Neuronal stem cell (in vitro differentiated cells): ENCODE measurements at regions not wholly inside any gene's neighbourhood (a gene's known extent, or its start where the extent isn't known, plus 50 kb on each side); places are given as distances from the start of the nearest gene placed in this dataset.
"Not testable (repeated sequence)": the region's sequence is repeated elsewhere in the genome, so short reads cannot be mapped to it uniquely, and the experiment has no call there.

Experiments
- DNase-seq: peaks from one replicate; pipeline ENCODE4 v3.0.0-alpha.2; 2013; ENCODE audit warnings: low spot score
- H2AFZ ChIP-seq: one replicate; pipeline ENCODE4 v1.6.1; 2013; ENCODE audit warnings: mild to moderate bottlenecking, low read length, inconsistent platforms
- H2AK5ac ChIP-seq: 2 replicates; pipeline ENCODE4 v1.6.1; 2013; ENCODE audit warnings: low read depth, mild to moderate bottlenecking, inconsistent platforms, low read length, moderate library complexity, mixed read lengths
- H2BK120ac ChIP-seq: 2 replicates; pipeline ENCODE4 v1.6.1; 2013; ENCODE audit warnings: low read depth, mild to moderate bottlenecking, inconsistent platforms, low read length, moderate library complexity, mixed read lengths
- H2BK12ac ChIP-seq: one replicate; pipeline ENCODE4 v1.6.1; 2013; ENCODE audit warnings: low read length, inconsistent platforms
- H2BK15ac ChIP-seq: 2 replicates; pipeline ENCODE4 v1.6.1; 2013; ENCODE audit warnings: mild to moderate bottlenecking, low read length, inconsistent platforms, mixed read lengths
- H2BK5ac ChIP-seq: one replicate; pipeline ENCODE4 v1.6.1; 2013; ENCODE audit warnings: inconsistent platforms, mild to moderate bottlenecking, low read length, moderate library complexity
- H3K14ac ChIP-seq: one replicate; pipeline ENCODE4 v1.6.1; 2013; ENCODE audit warnings: low read length, inconsistent platforms
- H3K18ac ChIP-seq: 2 replicates; pipeline ENCODE4 v1.6.1; 2013; ENCODE audit warnings: low read length, inconsistent platforms
- H3K23ac ChIP-seq: 2 replicates; pipeline ENCODE4 v1.6.1; 2013; ENCODE audit warnings: low read depth, mild to moderate bottlenecking, mixed read lengths, low read length, inconsistent platforms; ENCODE audit not compliant: poor library complexity
- H3K27ac ChIP-seq: replicated peaks from 3 replicates; pipeline ENCODE4 v1.5.1; 2013; ENCODE audit warnings: low read length, inconsistent platforms
- H3K27me3 ChIP-seq, 3 experiments: 2 replicates each; pipeline ENCODE4 v1.6.1; 2013; ENCODE audit warnings: low read length in 3 of 3, mild to moderate bottlenecking in 2 of 3, inconsistent platforms in 1 of 3, low read depth in 1 of 3, mixed read lengths in 1 of 3, moderate library complexity in 1 of 3; ENCODE audit not compliant: control insufficient read depth in 3 of 3, insufficient read depth in 3 of 3
- H3K36me3 ChIP-seq, 2 donors: replicated peaks in 1 of 2; 2 replicates each; pipeline ENCODE4 v1.6.1; 2013; ENCODE audit warnings: low read length in 2 of 2; ENCODE audit not compliant: control insufficient read depth in 2 of 2, insufficient read depth in 2 of 2
- H3K4ac ChIP-seq: 2 replicates; pipeline ENCODE4 v1.6.1; 2013; ENCODE audit warnings: inconsistent platforms, mild to moderate bottlenecking, low read length, moderate library complexity
- H3K4me1 ChIP-seq, 2 donors: 1 replicate in 1 of 2; 2 replicates in 1 of 2; pipeline ENCODE4 v1.6.1; 2013; ENCODE audit warnings: low read length in 2 of 2, low read depth in 1 of 2; ENCODE audit not compliant: control insufficient read depth in 2 of 2, insufficient read depth in 1 of 2
- H3K4me2 ChIP-seq: one replicate; pipeline ENCODE4 v1.6.1; 2013; ENCODE audit warnings: mild to moderate bottlenecking, low read length, inconsistent platforms; ENCODE audit not compliant: insufficient read depth, poor library complexity, severe bottlenecking
- H3K4me3 ChIP-seq, 2 donors: 2 replicates each; pipeline ENCODE4 v1.5.1; 2013; ENCODE audit warnings: low read length in 2 of 2, mild to moderate bottlenecking in 2 of 2, inconsistent platforms in 1 of 2, moderate library complexity in 1 of 2
- H3K79me1 ChIP-seq: one replicate; pipeline ENCODE4 v1.6.1; 2013; ENCODE audit warnings: low read depth, mild to moderate bottlenecking, inconsistent platforms, low read length, moderate library complexity
- H3K9ac ChIP-seq: one replicate; pipeline ENCODE4 v1.6.1; 2013; ENCODE audit warnings: mild to moderate bottlenecking, low read depth, low read length, inconsistent platforms; ENCODE audit not compliant: poor library complexity
- H3K9me3 ChIP-seq, 2 donors: replicated peaks in 1 of 2; 2 replicates each; pipeline versions ENCODE3 to v1.6.1; 2013; ENCODE audit warnings: low read length in 2 of 2, mild to moderate bottlenecking in 2 of 2, inconsistent platforms in 1 of 2, low read depth in 1 of 2, mixed read lengths in 1 of 2, moderate library complexity in 1 of 2; ENCODE audit not compliant: control insufficient read depth in 2 of 2, insufficient read depth in 1 of 2
- H4K8ac ChIP-seq: one replicate; pipeline ENCODE4 v1.6.1; 2013; ENCODE audit warnings: low read depth, mild to moderate bottlenecking, inconsistent platforms, low read length, moderate library complexity
- H4K91ac ChIP-seq: one replicate; pipeline ENCODE4 v1.6.1; 2013; ENCODE audit warnings: low read length, low read depth, mild to moderate bottlenecking, inconsistent platforms; ENCODE audit not compliant: poor library complexity
- WGBS, 2 donors: extraction: QIAGEN DNeasy Blood & Tissue Kit; methylation state at CpG; one replicate each; pipeline ENCODE4 v1.1.7; 2013; ENCODE audit warnings: missing lambda C conversion rate in 2 of 2, mixed read lengths in 1 of 2; ENCODE audit not compliant: insufficient read length in 2 of 2, insufficient replicate concordance in 1 of 2; ENCODE audit errors: extremely low coverage in 2 of 2; 5-methylcytosine and 5-hydroxymethylcytosine counted together

DNA sequence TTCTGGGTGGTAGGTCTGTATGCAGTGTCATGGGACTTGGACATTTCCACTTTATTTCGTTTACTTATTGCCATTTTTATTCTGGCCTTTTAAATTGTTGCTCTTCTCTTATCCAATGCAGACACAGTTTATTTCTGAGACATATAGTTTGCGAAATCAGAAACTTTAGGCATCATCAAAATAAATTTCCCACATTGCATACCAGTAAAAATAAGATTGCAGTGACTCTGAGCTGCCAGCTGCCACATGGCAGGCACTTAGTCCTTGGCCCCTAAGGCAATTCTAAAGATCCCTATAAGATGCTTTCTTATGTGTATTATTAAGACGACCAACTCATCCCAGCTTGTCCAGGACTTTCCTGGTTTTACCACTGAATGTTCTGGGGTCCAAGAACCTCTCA lies 81.8 kb upstream of the ANKRD1 start:
- Histone ChIP-seq H3K4ac (no peak overlapping the region), H3K9ac (no peak overlapping the region), H3K27ac (no peak overlapping the region), H3K36me3 (no peaks in the 10 kb centered on the region), H2BK5ac (no peak overlapping the region), H3K27me3 (no peaks in the 10 kb centered on the region), H4K91ac (no peak overlapping the region), H2AK5ac (no peak overlapping the region), H3K23ac (no peak overlapping the region), H3K18ac (no peak overlapping the region), H2BK15ac (no peak overlapping the region), H2BK120ac (no peak overlapping the region), H4K8ac (no peak overlapping the region), H3K79me1 (no peaks in the 10 kb centered on the region), H3K9me3 (no peaks in the 10 kb centered on the region), H3K4me3 (no peak overlapping the region), H3K4me1 (peaks cover 5 to 6% of the 10 kb centered on the region in 2 donors), H2BK12ac (no peak overlapping the region), H3K14ac (no peak overlapping the region), H2AFZ (no peak overlapping the region), H3K4me2 (no peak overlapping the region)
- DNase-seq = no peak
- WGBS, 2 donors = no CpG with 5 or more reads among the region's 3 CpGs

GRCh38 chr10:91003379-91003778 lies 82.5 kb upstream of the ANKRD1 start:
- DNase-seq, H3K4me2 ChIP-seq, H3K36me3 ChIP-seq, H2BK5ac ChIP-seq, H3K14ac ChIP-seq, H2BK120ac ChIP-seq, H4K8ac ChIP-seq, H2BK15ac ChIP-seq, H2AFZ ChIP-seq, H2BK12ac ChIP-seq, H3K4ac ChIP-seq, H3K27me3 ChIP-seq, H3K4me1 ChIP-seq, H3K18ac ChIP-seq, H3K27ac ChIP-seq, H3K4me3 ChIP-seq, H3K9me3 ChIP-seq, H4K91ac ChIP-seq, H3K79me1 ChIP-seq, H3K23ac ChIP-seq, H2AK5ac ChIP-seq, H3K9ac ChIP-seq: not testable (repeated sequence)
- no CpG with 5 or more reads among the region's 1 CpG for WGBS, 2 donors

DNA sequence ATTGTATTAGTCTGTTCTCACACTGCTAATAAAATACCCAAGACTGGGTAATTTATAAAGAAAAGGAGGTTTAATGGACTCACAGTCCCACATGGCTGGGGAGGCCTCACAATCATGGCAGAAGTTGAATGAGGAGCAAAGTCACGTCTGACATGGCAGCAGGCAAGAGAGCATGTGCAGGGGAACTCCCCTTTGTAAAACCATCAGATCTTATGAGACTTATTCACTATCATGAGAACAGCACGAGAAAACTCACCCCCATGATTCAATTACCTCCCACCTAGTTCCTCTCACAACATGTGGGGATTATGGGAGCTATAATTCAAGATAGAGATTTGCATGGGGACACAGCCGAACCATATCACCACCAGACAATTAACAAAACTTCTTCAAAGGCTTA lies 84.4 kb upstream of the ANKRD1 start:
- no CpG with 5 or more reads among the region's 3 CpGs for WGBS, 2 donors
- not testable (repeated sequence) for H3K4me3 ChIP-seq

GRCh38 chr10:91006001-91006751 lies 85.3 kb upstream of the ANKRD1 start:
- no peak overlapping the region for H3K23ac ChIP-seq
- H2AK5ac ChIP-seq = no peak overlapping the region
- H2BK120ac ChIP-seq = no peak overlapping the region
- H2BK12ac ChIP-seq = no peak overlapping the region
- H3K4me2 ChIP-seq = no peak overlapping the region
- no peak overlapping the region for H2BK5ac ChIP-seq
- no peaks in the 10 kb centered on the region for H3K79me1 ChIP-seq
- H2AFZ ChIP-seq = peak overlapping the region; percentile 63
- no peaks in the 10 kb centered on the region for H3K9me3 ChIP-seq
- no peak overlapping the region for H3K27ac ChIP-seq
- no peak overlapping the region for H3K9ac ChIP-seq
- H3K4me3 ChIP-seq = no peak overlapping the region
- H3K4ac ChIP-seq = no peak overlapping the region
- H4K91ac ChIP-seq = no peak overlapping the region
- H3K36me3 ChIP-seq = no peaks in the 10 kb centered on the region
- H3K27me3 ChIP-seq = no peaks in the 10 kb centered on the region
- DNase-seq = peak; percentile 43
- no peak overlapping the region for H2BK15ac ChIP-seq
- H3K14ac ChIP-seq = no peak overlapping the region
- WGBS, 2 donors = no CpG with 5 or more reads among the region's 2 CpGs
- H4K8ac ChIP-seq = no peak overlapping the region
- peaks cover 5 to 6% of the 10 kb centered on the region in 2 donors for H3K4me1 ChIP-seq
- no peak overlapping the region for H3K18ac ChIP-seq

More for the DNA sequence above, 84.4 kb upstream of the ANKRD1 start:
- H2BK12ac ChIP-seq, H4K91ac ChIP-seq, H4K8ac ChIP-seq, H3K27ac ChIP-seq, H3K4me1 ChIP-seq, H3K27me3 ChIP-seq, H2AK5ac ChIP-seq, H2AFZ ChIP-seq, H3K23ac ChIP-seq, DNase-seq, H3K9me3 ChIP-seq, H3K79me1 ChIP-seq, H3K18ac ChIP-seq, H3K4me2 ChIP-seq, H2BK15ac ChIP-seq, H3K9ac ChIP-seq, H3K14ac ChIP-seq, H3K4ac ChIP-seq, H2BK120ac ChIP-seq, H3K36me3 ChIP-seq, H2BK5ac ChIP-seq: not testable (repeated sequence)
